Neural progenitor cell (in vitro differentiated cells): ENCODE measurements at regions not wholly inside any gene's neighbourhood (a gene's known extent, or its start where the extent isn't known, plus 50 kb on each side); places are given as distances from the start of the nearest gene placed in this dataset.

Experiments used
- DNase-seq: peaks from one replicate; pipeline ENCODE4 v3.0.0-alpha.2; 2016; ENCODE audit warnings: low spot score
- H2AFZ ChIP-seq: fragments of 200-600 bp; sonication (generic); replicated peaks from 2 replicates; pipeline ENCODE4 v1.6.1; 2016; ENCODE audit warnings: antibody characterized with exemption
- H3F3A ChIP-seq: fragments of 200-600 bp; sonication (generic); 2 replicates; pipeline ENCODE4 v1.6.1; 2016; ENCODE audit warnings: antibody characterized with exemption, low read depth
- H3K27ac ChIP-seq: fragments of 200-600 bp; sonication (generic); 2 replicates; pipeline ENCODE4 v1.5.1; 2016; ENCODE audit warnings: mild to moderate bottlenecking
- H3K27me3 ChIP-seq: fragments of 200-600 bp; sonication (generic); 2 replicates; pipeline ENCODE4 v1.6.1; 2016; ENCODE audit warnings: mild to moderate bottlenecking, moderate library complexity
- H3K36me3 ChIP-seq: fragments of 200-600 bp; sonication (generic); 2 replicates; pipeline ENCODE4 v1.5.1; 2016
- H3K4me1 ChIP-seq: fragments of 200-600 bp; sonication (generic); 2 replicates; pipeline ENCODE4 v1.6.1; 2016; ENCODE audit warnings: mixed run types
- H3K4me2 ChIP-seq: fragments of 200-600 bp; sonication (generic); 2 replicates; pipeline ENCODE4 v1.6.1; 2016
- H3K4me3 ChIP-seq: fragments of 200-600 bp; sonication (generic); 2 replicates; pipeline ENCODE4 v1.5.1; 2016
- H3K79me2 ChIP-seq: fragments of 200-600 bp; sonication (generic); 2 replicates; pipeline ENCODE4 v1.6.1; 2016; ENCODE audit warnings: low read depth
- H3K9ac ChIP-seq: fragments of 200-600 bp; sonication (generic); 2 replicates; pipeline ENCODE4 v1.6.1; 2016
- H3K9me3 ChIP-seq: fragments of 200-600 bp; sonication (generic); 2 replicates; pipeline ENCODE4 v1.5.1; 2016; ENCODE audit warnings: low read depth
- H4K20me1 ChIP-seq: fragments of 200-600 bp; sonication (generic); 2 replicates; pipeline ENCODE4 v1.6.1; 2016; ENCODE audit warnings: low read depth
- H3K27ac Mint-ChIP-seq: 3 replicates; pipeline ENCODE4 v1.8.0; 2021; ENCODE audit warnings: mixed read lengths
- H3K27me3 Mint-ChIP-seq: 2 replicates; pipeline ENCODE4 v1.8.0; 2022; ENCODE audit warnings: low read depth, mild to moderate bottlenecking, inconsistent platforms, moderate library complexity, mixed read lengths; ENCODE audit not compliant: insufficient read depth
- H3K36me3 Mint-ChIP-seq: 3 replicates; pipeline ENCODE4 v1.8.0; 2021; ENCODE audit warnings: mixed read lengths
- H3K4me1 Mint-ChIP-seq: 3 replicates; pipeline ENCODE4 v1.8.0; 2021; ENCODE audit warnings: mixed read lengths
- H3K4me3 Mint-ChIP-seq: 3 replicates; pipeline ENCODE4 v1.8.0; 2021; ENCODE audit warnings: mild to moderate bottlenecking, moderate library complexity, mixed read lengths
- H3K9me3 Mint-ChIP-seq: 3 replicates; pipeline ENCODE4 v1.8.0; 2020; ENCODE audit warnings: mixed read lengths
- CTCF ChIP-seq: fragments of 200-600 bp; sonication (generic); IDR thresholded peaks from 2 replicates; pipeline ENCODE4 v1.5.1; 2017; ENCODE audit warnings: antibody characterized with exemption, mild to moderate bottlenecking
- EZH2 ChIP-seq: fragments of 200-600 bp; sonication (generic); IDR thresholded peaks from 2 replicates; pipeline ENCODE4 v1.6.1; 2017; ENCODE audit warnings: antibody characterized with exemption, mild to moderate bottlenecking, moderate library complexity
- EZH2phosphoT487 ChIP-seq: fragments of 200-600 bp; sonication (generic); IDR thresholded peaks from 2 replicates; pipeline ENCODE4 v1.6.1; 2017; ENCODE audit warnings: antibody characterized with exemption

- Histone ChIP-seq H3K4me2 (no peak overlapping the region), H3K79me2 (no peaks in the 10 kb centered on the region), H3K36me3 (no peaks in the 10 kb centered on the region), H3K27ac (no peak overlapping the region), H3K9ac (no peak overlapping the region), H3K27me3 (no peaks in the 10 kb centered on the region), H3K4me3 (no peak overlapping the region), H3K4me1 (no peaks in the 10 kb centered on the region), H3K9me3 (no peaks in the 10 kb centered on the region), H3F3A (no peaks in the 10 kb centered on the region), H2AFZ (no peak overlapping the region), H4K20me1 (no peaks in the 10 kb centered on the region)
- Mint-ChIP-seq H3K36me3 (no peaks in the 10 kb centered on the region), H3K27ac (no peak overlapping the region), H3K9me3 (no peaks in the 10 kb centered on the region), H3K4me1 (no peaks in the 10 kb centered on the region), H3K4me3 (no peak overlapping the region), H3K27me3 (no peaks in the 10 kb centered on the region)
- DNase-seq, result no peak
- no peak for TF ChIP-seq EZH2phosphoT487
- no peak for TF ChIP-seq EZH2
- no peak for TF ChIP-seq CTCF
Observed at GRCh38 chr5:83827111-83827557, 106.5 kb upstream of the HAPLN1 start.

- no peak overlapping the region for H3K27ac ChIP-seq
- Mint-ChIP-seq H3K27me3 (peaks cover 3% of the 10 kb centered on the region), H3K4me3 (no peak overlapping the region), H3K9me3 (peaks cover 8% of the 10 kb centered on the region), H3K27ac (no peak overlapping the region), H3K4me1 (no peaks in the 10 kb centered on the region), H3K36me3 (no peaks in the 10 kb centered on the region)
- no peaks in the 10 kb centered on the region for H3K79me2 ChIP-seq
- no peaks in the 10 kb centered on the region for H3K9me3 ChIP-seq
- no peaks in the 10 kb centered on the region for H3K27me3 ChIP-seq
- H3K9ac ChIP-seq, result no peak overlapping the region
- no peak overlapping the region for H2AFZ ChIP-seq
- H3F3A ChIP-seq, result no peaks in the 10 kb centered on the region
- TF ChIP-seq EZH2 (no peak), CTCF (no peak), EZH2phosphoT487 (no peak)
- H3K4me1 ChIP-seq, result no peaks in the 10 kb centered on the region
- no peak overlapping the region for H3K4me2 ChIP-seq
- H3K36me3 ChIP-seq, result no peaks in the 10 kb centered on the region
- no peak overlapping the region for H3K4me3 ChIP-seq
- DNase-seq, result no peak
- no peaks in the 10 kb centered on the region for H4K20me1 ChIP-seq
Observed at GRCh38 chr5:83817591-83817990, 96.9 kb upstream of the HAPLN1 start.

GRCh38 chr5:83815661-83816060 lies 95.0 kb upstream of the HAPLN1 start:
- Mint-ChIP-seq H3K27me3 (peaks cover under 1% of the 10 kb centered on the region), H3K27ac (no peak overlapping the region), H3K4me3 (no peak overlapping the region), H3K4me1 (no peaks in the 10 kb centered on the region), H3K36me3 (no peaks in the 10 kb centered on the region), H3K9me3 (peaks cover 6% of the 10 kb centered on the region)
- H3F3A ChIP-seq, result no peaks in the 10 kb centered on the region
- H2AFZ ChIP-seq, result no peak overlapping the region
- no peak overlapping the region for H3K4me2 ChIP-seq
- H3K9me3 ChIP-seq, result no peaks in the 10 kb centered on the region
- no peak for TF ChIP-seq EZH2
- TF ChIP-seq CTCF, result no peak
- no peak for TF ChIP-seq EZH2phosphoT487
- H3K36me3 ChIP-seq, result no peaks in the 10 kb centered on the region
- no peak overlapping the region for H3K27ac ChIP-seq
- no peaks in the 10 kb centered on the region for H3K4me1 ChIP-seq
- H3K27me3 ChIP-seq, result no peaks in the 10 kb centered on the region
- no peak overlapping the region for H3K4me3 ChIP-seq
- H3K9ac ChIP-seq, result no peak overlapping the region
- DNase-seq, result no peak
- H3K79me2 ChIP-seq, result no peaks in the 10 kb centered on the region
- H4K20me1 ChIP-seq, result no peaks in the 10 kb centered on the region

GRCh38 chr5:83810511-83810910 lies 89.9 kb upstream of the HAPLN1 start:
- no peak overlapping the region for H3K27ac Mint-ChIP-seq
- Histone ChIP-seq H3K79me2 (no peaks in the 10 kb centered on the region), H3K4me1 (no peaks in the 10 kb centered on the region), H3F3A (no peaks in the 10 kb centered on the region), H4K20me1 (no peaks in the 10 kb centered on the region), H3K9me3 (no peaks in the 10 kb centered on the region), H3K9ac (no peak overlapping the region), H3K4me3 (no peak overlapping the region), H3K27ac (no peak overlapping the region), H3K4me2 (no peak overlapping the region), H3K36me3 (no peaks in the 10 kb centered on the region), H2AFZ (no peak overlapping the region), H3K27me3 (no peaks in the 10 kb centered on the region)
- no peaks in the 10 kb centered on the region for H3K27me3 Mint-ChIP-seq
- H3K9me3 Mint-ChIP-seq, result no peaks in the 10 kb centered on the region
- H3K36me3 Mint-ChIP-seq, result no peaks in the 10 kb centered on the region
- TF ChIP-seq CTCF, result no peak
- no peak for TF ChIP-seq EZH2
- TF ChIP-seq EZH2phosphoT487, result no peak
- H3K4me1 Mint-ChIP-seq, result no peaks in the 10 kb centered on the region
- DNase-seq, result no peak
- H3K4me3 Mint-ChIP-seq, result no peak overlapping the region
